K562 (cell line): ENCODE measurements at regions not wholly inside any gene's neighbourhood (a gene's known extent, or its start where the extent isn't known, plus 50 kb on each side); places are given as distances from the start of the nearest gene placed in this dataset.

Experiments used
- ATAC-seq: fragments of 200-7000 bp; cut with Tn5 transposase; 3 replicates; pipeline ENCODE4 v1.9.1; 2020; ENCODE audit warnings: moderate library complexity
- BruUV-seq: library from RNA; stranded (reverse); fragments of 400-500 nt; replicated peaks from 2 replicates; lab custom pipeline; 2021; lab: Mats Ljungman, UMichigan
- CTCF ChIA-PET: fragments of 300-600 bp; formaldehyde crosslinking; extraction: SDS; loops from one replicate; lab custom pipeline; 2021; ENCODE audit warnings: low intra/inter-chr PET ratio; lab: Yijun Ruan, JAX
- POLR2A ChIA-PET: fragments of 300-600, 350-650 bp; sonication (Branson Sonifier 250); formaldehyde crosslinking; extraction: SDS; loops from one replicate; lab custom pipeline; 2021; ENCODE audit warnings: antibody characterized with exemption, inconsistent platforms; lab: Yijun Ruan, JAX
- DNase-seq, 4 experiments: peaks; one replicate each; pipeline versions ENCODE4 v3.0.0 to v3.0.0-alpha.2; 2011 to 2018; ENCODE audit warnings: low spot score in 3 of 4, mixed read lengths in 3 of 4; ENCODE audit errors: extremely low read depth in 1 of 4
- FAIRE-seq: peaks from 2 replicates; lab custom pipeline; 2011; peaks lifted over from hg19 to GRCh38; lab: Jason Lieb, UNC
- H2AFZ ChIP-seq: 2 replicates; pipeline ENCODE4 v1.6.0; 2011; ENCODE audit warnings: low read depth, low read length, control low read depth, inconsistent platforms
- H3K27ac ChIP-seq: fragments of 200-600 bp; 3 replicates; pipeline ENCODE4 v1.8.0; 2011; ENCODE audit warnings: low read depth, mild to moderate bottlenecking, control low read depth, inconsistent platforms, low read length, moderate library complexity, mixed read lengths; ENCODE audit errors: extremely low read depth
- H3K27me3 ChIP-seq, 2 experiments: fragments of 300-600 bp in 1 of 2; 2 replicates in 1 of 2; 3 replicates in 1 of 2; pipeline versions ENCODE4 v1.6.0 to v1.8.0; 2011; ENCODE audit warnings: inconsistent platforms in 2 of 2, low read length in 2 of 2, mild to moderate bottlenecking in 1 of 2, mixed read lengths in 1 of 2, moderate library complexity in 1 of 2; ENCODE audit not compliant: control insufficient read depth in 2 of 2, insufficient read depth in 2 of 2
- H3K36me3 ChIP-seq: fragments of 300-600 bp; 3 replicates; pipeline ENCODE4 v1.8.0; 2011; ENCODE audit warnings: mild to moderate bottlenecking, low read length, inconsistent platforms; ENCODE audit not compliant: control insufficient read depth, insufficient read depth
- H3K4me1 ChIP-seq, 2 experiments: fragments of 200-600 bp in 1 of 2; replicated peaks in 1 of 2; 2 replicates in 1 of 2; 3 replicates in 1 of 2; pipeline versions ENCODE4 v1.5.1 to v1.8.0; 2011; ENCODE audit warnings: inconsistent platforms in 2 of 2, low read length in 2 of 2, mild to moderate bottlenecking in 1 of 2, mixed read lengths in 1 of 2, moderate library complexity in 1 of 2; ENCODE audit not compliant: control insufficient read depth in 2 of 2, insufficient read depth in 2 of 2
- H3K4me2 ChIP-seq: 2 replicates; pipeline ENCODE4 v1.6.1; 2011; ENCODE audit warnings: low read length, control low read depth, inconsistent platforms, mixed read lengths; ENCODE audit not compliant: insufficient read depth
- H3K4me3 ChIP-seq: fragments of 200-600 bp; sonication (generic), shearing (Covaris generic); 2 replicates; pipeline ENCODE4 v1.5.1; 2016; ENCODE audit warnings: control low read depth, inconsistent platforms
- H3K79me2 ChIP-seq: fragments of 200-600 bp; 3 replicates; pipeline ENCODE4 v1.8.0; 2011; ENCODE audit warnings: low read length, inconsistent platforms; ENCODE audit not compliant: control insufficient read depth, insufficient read depth
- H3K9ac ChIP-seq, 2 experiments: 2 replicates each; pipeline versions ENCODE4 v1.6.0 to v1.6.1; 2011; ENCODE audit warnings: low read depth in 2 of 2, low read length in 2 of 2, control low read depth in 1 of 2, inconsistent platforms in 1 of 2, mild to moderate bottlenecking in 1 of 2, mixed read lengths in 1 of 2; ENCODE audit not compliant: insufficient read depth in 1 of 2
- H3K9me1 ChIP-seq: one replicate; pipeline ENCODE4 v1.6.0; 2011; ENCODE audit warnings: inconsistent platforms, mild to moderate bottlenecking, low read length, moderate library complexity; ENCODE audit not compliant: control insufficient read depth, insufficient read depth
- H3K9me3 ChIP-seq: replicated peaks from 2 replicates; pipeline ENCODE4 v1.5.1; 2011; ENCODE audit warnings: low read depth, low read length, inconsistent platforms; ENCODE audit not compliant: control insufficient read depth, insufficient read depth
- H4K20me1 ChIP-seq: replicated peaks from 2 replicates; pipeline ENCODE4 v1.6.1; 2011; ENCODE audit warnings: low read length, inconsistent platforms, mixed read lengths; ENCODE audit not compliant: control insufficient read depth, insufficient read depth
- E2F3 ChIP-seq: fragments of 250-450 bp; sonication (Bioruptor Pico); IDR thresholded peaks from 2 replicates; pipeline ENCODE4 v1.4.0; 2020; ENCODE audit warnings: mild to moderate bottlenecking
- FOS ChIP-seq: IDR thresholded peaks from 3 replicates; pipeline ENCODE4 v1.6.1; 2011; ENCODE audit not compliant: insufficient read length; ENCODE audit errors: extremely low read depth
- MCM7 ChIP-seq, 2 experiments: fragments of 450-650 bp; IDR thresholded peaks; 2 replicates each; pipeline ENCODE4 v1.6.1; 2016 to 2018
- NCOA4 ChIP-seq: fragments of 450-650 bp; IDR thresholded peaks from 2 replicates; pipeline ENCODE4 v1.6.1; 2018; ENCODE audit warnings: mild to moderate bottlenecking; ENCODE audit not compliant: partially characterized antibody
- NFE2L1 ChIP-seq: fragments of 450-650 bp; IDR thresholded peaks from 2 replicates; pipeline ENCODE4 v1.6.1; 2016; ENCODE audit warnings: missing genetic modification characterization, low read depth, mild to moderate bottlenecking, missing compliant biosample characterization, moderate library complexity, borderline replicate concordance
- RBBP5 ChIP-seq: fragments of 200-600 bp; sonication (generic); IDR thresholded peaks from 2 replicates; pipeline ENCODE4 v1.6.1; 2012; ENCODE audit warnings: borderline replicate concordance, mild to moderate bottlenecking, low read length, control low read depth, inconsistent platforms; ENCODE audit not compliant: insufficient read depth, poor library complexity, severe bottlenecking
- YBX1 ChIP-seq: fragments of 450-650 bp; IDR thresholded peaks from 2 replicates; pipeline ENCODE4 v1.7.1; 2016; ENCODE audit warnings: mild to moderate bottlenecking
- ZC3H8 ChIP-seq: fragments of 450-650 bp; IDR thresholded peaks from 2 replicates; pipeline ENCODE4 v1.6.1; 2017
- ZNF124 ChIP-seq: sonication (generic); formaldehyde crosslinking; IDR thresholded peaks from 2 replicates; pipeline ENCODE4 v1.8.1; 2022; ENCODE audit warnings: missing genetic modification reagents
- ZNF696 ChIP-seq: fragments of 250-450 bp; sonication (Bioruptor Pico); conservative IDR thresholded peaks from 2 replicates; pipeline ENCODE4 v1.4.0; 2020; ENCODE audit warnings: mild to moderate bottlenecking, moderate library complexity
- ZNF699 ChIP-seq: fragments of 250-450 bp; sonication (Bioruptor Pico); IDR thresholded peaks from 2 replicates; pipeline ENCODE4 v1.8.0; 2021; ENCODE audit warnings: mild to moderate bottlenecking, moderate library complexity; ENCODE audit not compliant: insufficient replicate concordance
- ZNF717 ChIP-seq: fragments of 250-450 bp; sonication (Bioruptor Pico); IDR thresholded peaks from 2 replicates; pipeline ENCODE4 v1.5.0; 2021
- ZNF79 ChIP-seq: fragments of 250-450 bp; sonication (Bioruptor Pico); IDR thresholded peaks from 2 replicates; pipeline ENCODE4 v1.4.0; 2020; ENCODE audit warnings: low read depth, mild to moderate bottlenecking, moderate library complexity
- ZZZ3 ChIP-seq: fragments of 450-650 bp; IDR thresholded peaks from 2 replicates; pipeline ENCODE4 v1.6.1; 2016; ENCODE audit warnings: antibody characterized with exemption, mild to moderate bottlenecking, moderate library complexity
- WGBS: fragments of 100-300 bp; shearing (Covaris generic); methylation state at CpG from one replicate; pipeline ENCODE4 v1.1.6; 2016; ENCODE audit warnings: low coverage, mixed read lengths; ENCODE audit not compliant: insufficient coverage; ENCODE audit errors: missing lambda C conversion rate; 5-methylcytosine and 5-hydroxymethylcytosine counted together
- in situ Hi-C: fragments of 300-500 bp; cut with MboI; formaldehyde crosslinking; loops from 4 replicates; pipeline ENCODE4 v1.15.0; 2018; ENCODE audit warnings: inconsistent platforms, mixed read lengths
- intact Hi-C: fragments of 100-400 bp; cut with micrococcal nuclease; formaldehyde crosslinking; loops from 2 replicates; pipeline ENCODE4 v1.14.2; 2022
- TF ChIP-seq, protein P1 (sequence below): fragments of 450-650 bp; formaldehyde crosslinking; IDR thresholded peaks from 2 replicates; pipeline ENCODE4 v1.4.0; 2022; ENCODE audit warnings: missing genetic modification characterization
- TF ChIP-seq, protein P2 (sequence below): fragments of 450-650 bp; conservative IDR thresholded peaks from 2 replicates; pipeline ENCODE4 v1.6.1; 2016; ENCODE audit warnings: missing genetic modification characterization, low read depth, mild to moderate bottlenecking, control low read depth, missing compliant biosample characterization

DNA sequence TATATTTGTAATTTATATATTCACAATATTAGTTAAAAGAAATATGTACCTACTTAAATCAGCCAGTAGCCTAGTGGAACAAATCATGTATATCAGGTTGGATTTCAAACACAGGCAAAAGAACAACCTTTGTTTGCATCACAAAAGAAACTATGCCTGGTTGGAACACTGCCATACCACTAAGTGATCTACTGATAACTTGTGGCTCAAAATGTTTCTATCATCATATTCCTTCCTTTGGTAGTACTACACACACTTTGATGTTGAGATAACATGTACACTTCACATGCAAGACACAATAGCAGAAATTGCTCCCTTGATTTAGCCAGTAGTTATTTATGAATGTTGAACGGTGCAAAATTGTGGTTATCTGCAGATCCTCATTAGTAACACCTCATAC, 146.0 kb upstream of the GPC6 start:
- no peaks in the 10 kb centered on the region for H3K79me2 ChIP-seq
- POLR2A ChIA-PET: no interaction called here
- no peak overlapping the region for H2AFZ ChIP-seq
- no TSS peak for BruUV-seq
- 0% methylated on average over 1 of the region's 1 CpG for WGBS
- H4K20me1 ChIP-seq: no peaks in the 10 kb centered on the region
- in situ Hi-C loops: no loop called here
- no peak for TF ChIP-seq NCOA4
- TF ChIP-seq, protein P1, sequence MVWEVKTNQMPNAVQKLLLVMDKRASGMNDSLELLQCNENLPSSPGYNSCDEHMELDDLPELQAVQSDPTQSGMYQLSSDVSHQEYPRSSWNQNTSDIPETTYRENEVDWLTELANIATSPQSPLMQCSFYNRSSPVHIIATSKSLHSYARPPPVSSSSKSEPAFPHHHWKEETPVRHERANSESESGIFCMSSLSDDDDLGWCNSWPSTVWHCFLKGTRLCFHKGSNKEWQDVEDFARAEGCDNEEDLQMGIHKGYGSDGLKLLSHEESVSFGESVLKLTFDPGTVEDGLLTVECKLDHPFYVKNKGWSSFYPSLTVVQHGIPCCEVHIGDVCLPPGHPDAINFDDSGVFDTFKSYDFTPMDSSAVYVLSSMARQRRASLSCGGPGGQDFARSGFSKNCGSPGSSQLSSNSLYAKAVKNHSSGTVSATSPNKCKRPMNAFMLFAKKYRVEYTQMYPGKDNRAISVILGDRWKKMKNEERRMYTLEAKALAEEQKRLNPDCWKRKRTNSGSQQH (CRISPR knock-in tag): no peak
- TF ChIP-seq NFE2L1 (tag): no peak
- TF ChIP-seq ZNF717 (CRISPR knock-in tag): no peak
- TF ChIP-seq, protein P2, sequence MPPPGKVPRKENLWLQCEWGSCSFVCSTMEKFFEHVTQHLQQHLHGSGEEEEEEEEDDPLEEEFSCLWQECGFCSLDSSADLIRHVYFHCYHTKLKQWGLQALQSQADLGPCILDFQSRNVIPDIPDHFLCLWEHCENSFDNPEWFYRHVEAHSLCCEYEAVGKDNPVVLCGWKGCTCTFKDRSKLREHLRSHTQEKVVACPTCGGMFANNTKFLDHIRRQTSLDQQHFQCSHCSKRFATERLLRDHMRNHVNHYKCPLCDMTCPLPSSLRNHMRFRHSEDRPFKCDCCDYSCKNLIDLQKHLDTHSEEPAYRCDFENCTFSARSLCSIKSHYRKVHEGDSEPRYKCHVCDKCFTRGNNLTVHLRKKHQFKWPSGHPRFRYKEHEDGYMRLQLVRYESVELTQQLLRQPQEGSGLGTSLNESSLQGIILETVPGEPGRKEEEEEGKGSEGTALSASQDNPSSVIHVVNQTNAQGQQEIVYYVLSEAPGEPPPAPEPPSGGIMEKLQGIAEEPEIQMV: no peak
- TF ChIP-seq ZNF124 (CRISPR knock-in tag): no peak
- no peak for TF ChIP-seq RBBP5
- no peak for TF ChIP-seq ZNF699 (CRISPR knock-in tag)
- no peak for TF ChIP-seq E2F3
- TF ChIP-seq ZC3H8: no peak
- TF ChIP-seq ZNF696: no peak
- no peak for TF ChIP-seq MCM7 (IDR thresholded peaks at IDR 0.05)
- no peak for TF ChIP-seq FOS
- TF ChIP-seq YBX1: no peak
- no peak for TF ChIP-seq ZNF79 (CRISPR knock-in tag)
- no peak for TF ChIP-seq ZZZ3
- TF ChIP-seq, all 486 proteins: peak for 0
- H3K27ac ChIP-seq: no peak overlapping the region
- H3K4me3 ChIP-seq: no peak overlapping the region
- H3K9me3 ChIP-seq: no peaks in the 10 kb centered on the region
- no peaks in the 10 kb centered on the region for H3K4me1 ChIP-seq
- FAIRE-seq (no peak), DNase-seq (no peak), ATAC-seq (no peak)
- H3K36me3 ChIP-seq: no peaks in the 10 kb centered on the region
- CTCF ChIA-PET: no interaction called here
- H3K9ac ChIP-seq: no peak overlapping the region
- no peak overlapping the region for H3K4me2 ChIP-seq
- intact Hi-C loops: no loop called here
- H3K27me3 ChIP-seq: no peaks in the 10 kb centered on the region
- H3K9me1 ChIP-seq: no peaks in the 10 kb centered on the region
